SK-N-SH (cell line): ENCODE measurements at regions not wholly inside any gene's neighbourhood (a gene's known extent, or its start where the extent isn't known, plus 50 kb on each side); places are given as distances from the start of the nearest gene placed in this dataset.
A peak's percentile ranks its signal among the peaks of the same experiment; 100 is the strongest.

Experiments
- CTCF ChIA-PET: fragments of 300-600, 350-600 bp; formaldehyde crosslinking; extraction: SDS; loops from one replicate; lab custom pipeline; 2021; lab: Yijun Ruan, JAX
- POLR2A ChIA-PET: fragments of 350-600 bp; sonication (Branson Sonifier 250); formaldehyde crosslinking; extraction: SDS; loops from one replicate; lab custom pipeline; 2020; ENCODE audit warnings: antibody characterized with exemption, inconsistent platforms; lab: Yijun Ruan, JAX
- DNase-seq: peaks from one replicate; pipeline ENCODE4 v3.0.0; 2012
- H2AFZ ChIP-seq: fragments of 200-600 bp; sonication (generic); 2 replicates; pipeline ENCODE4 v1.8.1; 2016; ENCODE audit warnings: antibody characterized with exemption, mild to moderate bottlenecking, low read depth
- H3F3A ChIP-seq: fragments of 200-600 bp; sonication (generic); replicated peaks from 2 replicates; pipeline ENCODE3; 2016; ENCODE audit warnings: antibody characterized with exemption, mild to moderate bottlenecking; ENCODE audit not compliant: insufficient read depth
- H3K27ac ChIP-seq, 2 experiments: fragments of 200-500 bp in 1 of 2; fragments of 200-600 bp in 1 of 2; sonication (Bioruptor generic) in 1 of 2; sonication (generic), shearing (Covaris generic) in 1 of 2; 2 replicates each; pipeline versions ENCODE4 v1.5.1 to v1.6.1; 2014 to 2016; ENCODE audit warnings: low read depth in 2 of 2, inconsistent platforms in 1 of 2, low read length in 1 of 2, mild to moderate bottlenecking in 1 of 2, mixed read lengths in 1 of 2
- H3K27me3 ChIP-seq: fragments of 200-600 bp; sonication (generic), shearing (Covaris generic); 2 replicates; pipeline ENCODE4 v1.6.1; 2016; ENCODE audit warnings: mixed run types; ENCODE audit not compliant: insufficient read depth
- H3K36me3 ChIP-seq, 2 experiments: fragments of 200-500 bp in 1 of 2; fragments of 200-600 bp in 1 of 2; sonication (Bioruptor generic) in 1 of 2; sonication (generic) in 1 of 2; replicated peaks in 1 of 2; 2 replicates each; pipeline versions ENCODE3 to v1.5.1; 2014 to 2016; ENCODE audit warnings: low read length in 1 of 2, mild to moderate bottlenecking in 1 of 2; ENCODE audit not compliant: insufficient read depth in 2 of 2, control insufficient read depth in 1 of 2
- H3K4me1 ChIP-seq, 2 experiments: fragments of 200-500 bp in 1 of 2; fragments of 200-600 bp in 1 of 2; sonication (Bioruptor generic) in 1 of 2; sonication (generic), shearing (Covaris generic) in 1 of 2; 2 replicates each; pipeline versions ENCODE4 v1.5.1 to v1.6.1; 2014 to 2016; ENCODE audit warnings: low read depth in 1 of 2, low read length in 1 of 2, mixed run types in 1 of 2; ENCODE audit not compliant: insufficient read depth in 2 of 2, control insufficient read depth in 1 of 2
- H3K4me2 ChIP-seq: fragments of 200-600 bp; sonication (generic), shearing (Covaris generic); 2 replicates; pipeline ENCODE4 v1.6.1; 2017; ENCODE audit warnings: mixed run types
- H3K4me3 ChIP-seq, 2 experiments: fragments of 200-500 bp in 1 of 2; fragments of 200-600 bp in 1 of 2; sonication (Bioruptor generic) in 1 of 2; sonication (generic), shearing (Covaris generic) in 1 of 2; 2 replicates each; pipeline versions ENCODE4 v1.5.1 to v1.8.1; 2014 to 2016; ENCODE audit warnings: low read depth in 2 of 2, inconsistent platforms in 1 of 2, low read length in 1 of 2, mild to moderate bottlenecking in 1 of 2, mixed read lengths in 1 of 2, moderate library complexity in 1 of 2
- H3K79me2 ChIP-seq: fragments of 200-600 bp; sonication (generic); 2 replicates; pipeline ENCODE4 v1.8.1; 2017; ENCODE audit warnings: mild to moderate bottlenecking; ENCODE audit not compliant: insufficient read depth
- H3K9ac ChIP-seq: fragments of 200-600 bp; sonication (generic); 2 replicates; pipeline ENCODE4 v1.6.1; 2017; ENCODE audit warnings: mixed run types
- H3K9me2 ChIP-seq: fragments of 200-600 bp; sonication (generic); 2 replicates; pipeline ENCODE4 v1.6.1; 2017; ENCODE audit warnings: mixed run types
- H3K9me3 ChIP-seq: fragments of 200-600 bp; sonication (generic); 2 replicates; pipeline ENCODE4 v1.6.1; 2017; ENCODE audit warnings: mixed run types, mild to moderate bottlenecking, moderate library complexity
- H4K20me1 ChIP-seq: fragments of 200-600 bp; sonication (generic); 2 replicates; pipeline ENCODE4 v1.6.1; 2017; ENCODE audit warnings: mild to moderate bottlenecking, mixed run types; ENCODE audit not compliant: insufficient read depth
- CTCF ChIP-seq: fragments of 200-600 bp; sonication (generic); IDR thresholded peaks from 2 replicates; pipeline ENCODE4 v1.6.1; 2017; ENCODE audit warnings: antibody characterized with exemption, mild to moderate bottlenecking, moderate library complexity
- EP300 ChIP-seq, 2 experiments: IDR thresholded peaks; 2 replicates each; pipeline versions ENCODE4 v1.4.0 to v1.6.1; 2012; ENCODE audit warnings: borderline replicate concordance in 1 of 2, low read depth in 1 of 2, low read length in 1 of 2
- EZH2phosphoT487 ChIP-seq: fragments of 200-600 bp; sonication (generic); IDR thresholded peaks from 2 replicates; pipeline ENCODE4 v1.6.1; 2017; ENCODE audit warnings: low read depth, mixed run types, mild to moderate bottlenecking, antibody characterized with exemption, moderate library complexity, borderline replicate concordance
- FOSL2 ChIP-seq: IDR thresholded peaks from 2 replicates; pipeline ENCODE4 v1.4.0; 2012; ENCODE audit warnings: low read depth, mild to moderate bottlenecking, moderate library complexity, borderline replicate concordance
- FOXM1 ChIP-seq: IDR thresholded peaks from 2 replicates; pipeline ENCODE4 v1.4.0; 2012; ENCODE audit warnings: low read depth, mild to moderate bottlenecking
- GABPA ChIP-seq: IDR thresholded peaks from 2 replicates; pipeline ENCODE4 v1.4.0; 2012; ENCODE audit warnings: low read depth, mild to moderate bottlenecking
- JUND ChIP-seq: IDR thresholded peaks from 2 replicates; pipeline ENCODE4 v1.4.0; 2012
- MAX ChIP-seq: IDR thresholded peaks from 2 replicates; pipeline ENCODE4 v1.4.0; 2012; ENCODE audit warnings: low read depth
- NFIC ChIP-seq: IDR thresholded peaks from 2 replicates; pipeline ENCODE4 v1.4.0; 2012; ENCODE audit warnings: borderline replicate concordance
- NRF1 ChIP-seq: IDR thresholded peaks from 2 replicates; pipeline ENCODE4 v1.6.1; 2012; ENCODE audit warnings: low read depth, mild to moderate bottlenecking, low read length
- PBX3 ChIP-seq: IDR thresholded peaks from 2 replicates; pipeline ENCODE4; 2012
- RAD21 ChIP-seq: IDR thresholded peaks from 2 replicates; pipeline ENCODE4 v1.6.1; 2012; ENCODE audit warnings: mild to moderate bottlenecking, low read length
- RCOR1 ChIP-seq: fragments of 150-350 bp; IDR thresholded peaks from 2 replicates; pipeline ENCODE4 v1.6.1; 2017; ENCODE audit warnings: antibody characterized with exemption, low read length
- REST ChIP-seq: IDR thresholded peaks from 2 replicates; pipeline ENCODE4 v1.6.1; 2012; ENCODE audit warnings: mild to moderate bottlenecking, low read depth, low read length, moderate library complexity
- RXRA ChIP-seq: IDR thresholded peaks from 2 replicates; pipeline ENCODE4 v1.4.0; 2012; ENCODE audit warnings: low read depth, mild to moderate bottlenecking, borderline replicate concordance
- SIN3A ChIP-seq: IDR thresholded peaks from 2 replicates; pipeline ENCODE4 v1.6.1; 2012; ENCODE audit warnings: low read depth, mild to moderate bottlenecking, low read length, moderate library complexity, borderline replicate concordance
- TEAD4 ChIP-seq: IDR thresholded peaks from 2 replicates; pipeline ENCODE4 v1.4.0; 2012; ENCODE audit warnings: mild to moderate bottlenecking, borderline replicate concordance; ENCODE audit not compliant: insufficient read depth
- USF1 ChIP-seq: IDR thresholded peaks from 2 replicates; pipeline ENCODE4 v1.4.0; 2012; ENCODE audit warnings: low read depth, borderline replicate concordance
- USF2 ChIP-seq: fragments of 150-350 bp; IDR thresholded peaks from 2 replicates; pipeline ENCODE4 v1.6.1; 2017; ENCODE audit warnings: antibody characterized with exemption, low read length, low read depth, borderline replicate concordance

- TF ChIP-seq USF2 (no peak), JUND (peak; percentile 67; the same call in 1 of the 2 replicates), FOXM1 (no peak), MAX (peak; percentile 53; the same call in 1 of the 2 replicates), CTCF (no peak), GABPA (no peak), TEAD4 (no peak), USF1 (no peak)
- TF ChIP-seq, all 33 proteins: peak for 6
Observed at GRCh38 chr6:72464791-72465691, 156.8 kb upstream of the KCNQ5 start (continued).

- Histone ChIP-seq H3K9ac (no peak overlapping the region), H3K79me2 (no peaks in the 10 kb centered on the region), H3K4me1 (peaks cover 0 to 14% of the 10 kb centered on the region in 2 experiments; a peak in 2 of 4 replicates), H3K27ac (no peak overlapping the region), H3F3A (no peaks in the 10 kb centered on the region), H3K9me2 (no peaks in the 10 kb centered on the region), H3K9me3 (no peaks in the 10 kb centered on the region), H3K4me2 (no peak overlapping the region), H3K36me3 (no peaks in the 10 kb centered on the region), H3K27me3 (no peaks in the 10 kb centered on the region), H3K4me3 (no peak overlapping the region), H2AFZ (no peak overlapping the region), H4K20me1 (no peaks in the 10 kb centered on the region)
- POLR2A ChIA-PET, result no interaction called here
- DNase-seq, result no peak
- CTCF ChIA-PET, result interaction anchor here (0.8 to 0.9 kb wide), 2 partner anchors 11 to 55 kb away, joined by 3 to 5 read pairs; no protein-coding TSS in a partner anchor
- TF ChIP-seq GABPA (no peak), EP300 (IDR thresholded peaks at IDR 0.05; ENCODE audit: borderline replicate concordance in 1 of 2, low read depth in 1 of 2, low read length in 1 of 2) (no peak), NRF1 (no peak), RCOR1 (no peak), EZH2phosphoT487 (no peak), RAD21 (no peak), JUND (no peak), NFIC (no peak), PBX3 (no peak), USF2 (no peak), REST (no peak), MAX (no peak), RXRA (no peak), SIN3A (no peak), FOSL2 (no peak)
Observed at GRCh38 chr6:72466471-72466870, 155.4 kb upstream of the KCNQ5 start.
